GM12872 (cell line): ENCODE measurements at regions not wholly inside any gene's neighbourhood (a gene's known extent, or its start where the extent isn't known, plus 50 kb on each side); places are given as distances from the start of the nearest gene placed in this dataset.

Experiments used
- TF ChIP-seq, protein P1 (sequence below): IDR thresholded peaks from 3 replicates; pipeline ENCODE4 v1.5.1; 2011; ENCODE audit warnings: low read depth, mild to moderate bottlenecking, low read length, moderate library complexity; ENCODE audit not compliant: insufficient read depth

DNA sequence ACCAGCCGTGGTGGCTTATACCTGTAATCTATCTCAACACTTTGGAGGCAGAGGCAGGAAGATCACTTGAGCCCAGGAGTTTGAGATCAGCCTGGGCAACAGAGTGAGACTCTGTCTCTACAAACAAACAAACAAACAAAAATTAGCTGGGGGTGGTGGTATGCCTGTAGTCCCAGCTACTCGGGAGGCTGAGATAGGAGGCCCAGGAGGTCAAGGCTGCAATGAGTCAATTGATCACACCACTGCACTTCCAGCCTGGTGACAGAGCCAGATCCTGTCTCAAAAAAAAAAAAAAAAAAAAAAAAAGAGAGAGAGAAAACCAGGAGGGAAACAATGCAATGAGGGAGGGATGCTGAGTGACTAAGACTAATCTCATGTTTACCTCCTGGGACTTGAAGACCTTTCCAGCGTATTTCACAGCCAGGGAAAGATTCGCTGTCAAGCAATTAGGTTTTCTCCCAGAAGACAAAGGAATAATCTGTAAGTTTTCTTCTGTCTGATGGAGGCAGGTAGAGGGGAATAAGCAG, 51.1 kb upstream of the MIER3 start:
- TF ChIP-seq, protein P1, sequence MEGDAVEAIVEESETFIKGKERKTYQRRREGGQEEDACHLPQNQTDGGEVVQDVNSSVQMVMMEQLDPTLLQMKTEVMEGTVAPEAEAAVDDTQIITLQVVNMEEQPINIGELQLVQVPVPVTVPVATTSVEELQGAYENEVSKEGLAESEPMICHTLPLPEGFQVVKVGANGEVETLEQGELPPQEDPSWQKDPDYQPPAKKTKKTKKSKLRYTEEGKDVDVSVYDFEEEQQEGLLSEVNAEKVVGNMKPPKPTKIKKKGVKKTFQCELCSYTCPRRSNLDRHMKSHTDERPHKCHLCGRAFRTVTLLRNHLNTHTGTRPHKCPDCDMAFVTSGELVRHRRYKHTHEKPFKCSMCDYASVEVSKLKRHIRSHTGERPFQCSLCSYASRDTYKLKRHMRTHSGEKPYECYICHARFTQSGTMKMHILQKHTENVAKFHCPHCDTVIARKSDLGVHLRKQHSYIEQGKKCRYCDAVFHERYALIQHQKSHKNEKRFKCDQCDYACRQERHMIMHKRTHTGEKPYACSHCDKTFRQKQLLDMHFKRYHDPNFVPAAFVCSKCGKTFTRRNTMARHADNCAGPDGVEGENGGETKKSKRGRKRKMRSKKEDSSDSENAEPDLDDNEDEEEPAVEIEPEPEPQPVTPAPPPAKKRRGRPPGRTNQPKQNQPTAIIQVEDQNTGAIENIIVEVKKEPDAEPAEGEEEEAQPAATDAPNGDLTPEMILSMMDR: no peak

DNA sequence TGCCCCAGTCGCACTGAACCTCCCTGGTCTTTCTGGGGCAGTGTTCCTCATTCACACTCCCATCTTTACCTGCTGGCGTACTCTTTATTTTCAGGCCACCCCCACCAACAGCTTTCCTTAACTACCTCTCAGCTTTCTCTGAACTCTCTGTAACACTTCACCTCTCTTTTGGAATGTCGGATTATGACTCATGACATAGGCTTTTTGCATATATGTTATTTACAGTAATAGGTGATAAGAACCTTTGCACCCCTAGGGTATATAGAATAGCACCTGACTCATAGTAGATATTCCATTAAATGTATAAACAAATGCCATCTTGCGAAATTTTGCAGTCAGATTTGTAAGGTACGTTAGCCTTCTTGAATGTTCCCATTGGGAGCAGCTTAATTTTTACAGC, 52.9 kb upstream of the MIER3 start:
- TF ChIP-seq, protein P1: no peak

- TF ChIP-seq, protein P1: no peak
These were observed 55.4 kb upstream of the MIER3 start for GRCh38 chr5:57007344-57007743.

DNA sequence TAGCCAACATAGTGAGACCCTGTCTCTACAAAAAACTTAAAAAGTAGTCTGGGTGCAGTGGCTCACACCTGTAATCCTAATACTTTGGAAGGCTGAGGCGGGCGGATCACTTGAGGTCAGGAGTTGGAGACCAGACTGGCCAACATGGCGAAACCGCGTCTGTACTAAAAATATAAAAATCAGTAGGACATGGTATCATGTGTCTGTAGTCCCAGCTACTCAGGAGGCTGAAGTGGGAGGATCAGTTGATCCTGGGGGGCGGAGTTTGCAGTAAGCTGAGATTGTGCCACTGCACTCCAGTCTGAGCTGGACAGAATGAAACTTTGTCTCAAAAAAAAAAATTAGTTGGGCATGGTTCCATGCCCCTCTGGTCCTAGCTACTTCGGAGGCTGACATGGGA, 57.9 kb upstream of the MIER3 start:
- TF ChIP-seq, protein P1: no peak

GRCh38 chr5:57010786-57011185, 58.9 kb upstream of the MIER3 start:
- TF ChIP-seq, protein P1: no peak

GRCh38 chr5:57012511-57012910, 60.6 kb upstream of the MIER3 start:
- TF ChIP-seq, protein P1: no peak

- TF ChIP-seq, protein P1: no peak
These were observed 74.0 kb upstream of the MIER3 start for GRCh38 chr5:57025961-57026360.
